ENCODE measurements at regions not wholly inside any gene's neighbourhood (a gene's known extent, or its start where the extent isn't known, plus 50 kb on each side); places are given as distances from the start of the nearest gene placed in this dataset.

- TF ChIP-seq POLR2A (IDR thresholded peaks at IDR 0.05): no peak
- no peak for TF ChIP-seq CTCF (IDR thresholded peaks at IDR 0.05 in 4 of 5, conservative IDR thresholded peaks at IDR 0.05 in 1 of 5)
These were observed 228.6 kb downstream of the ADAM29 start for GRCh38 chr4:175146799-175147198.

Measured in gastrocnemius medialis (tissue), 4 donors.